Mesothelial cell of epicardium (in vitro differentiated cells): ENCODE measurements at regions not wholly inside any gene's neighbourhood (a gene's known extent, or its start where the extent isn't known, plus 50 kb on each side); places are given as distances from the start of the nearest gene placed in this dataset.
"Not testable (repeated sequence)": the region's sequence is repeated elsewhere in the genome, so short reads cannot be mapped to it uniquely, and the experiment has no call there.

Source experiments
- DNase-seq, 2 experiments: peaks; one replicate each; pipeline ENCODE4 v3.0.0; 2021; ENCODE audit warnings: low spot score in 2 of 2; ENCODE audit not compliant: unreplicated experiment in 2 of 2
- H3K27ac Mint-ChIP-seq: 2 replicates; pipeline ENCODE4 v1.8.0; 2021; ENCODE audit warnings: mixed read lengths
- H3K27me3 Mint-ChIP-seq: 2 replicates; pipeline ENCODE4 v1.8.0; 2021; ENCODE audit warnings: low read depth, mixed read lengths
- H3K36me3 Mint-ChIP-seq: 2 replicates; pipeline ENCODE4 v1.8.0; 2021; ENCODE audit warnings: mixed read lengths
- H3K4me1 Mint-ChIP-seq: 2 replicates; pipeline ENCODE4 v1.8.0; 2021; ENCODE audit warnings: mixed read lengths
- H3K4me3 Mint-ChIP-seq: 2 replicates; pipeline ENCODE4 v1.8.0; 2021; ENCODE audit warnings: mild to moderate bottlenecking, moderate library complexity, mixed read lengths
- H3K9me3 Mint-ChIP-seq: 2 replicates; pipeline ENCODE4 v1.8.0; 2021; ENCODE audit warnings: mixed read lengths
- CTCF ChIP-seq: fragments of 200-600 bp; sonication (generic); IDR thresholded peaks from one replicate; pipeline ENCODE4 v1.5.0; 2021; ENCODE audit warnings: antibody characterized with exemption; ENCODE audit not compliant: unreplicated experiment

- peak overlapping the region; percentile 50 for H3K27ac Mint-ChIP-seq
- H3K9me3 Mint-ChIP-seq = not testable (repeated sequence)
These were observed 109.5 kb downstream of the CRLF3 start for GRCh38 chr17:30714825-30715622.

GRCh38 chr17:30713805-30714204, 110.7 kb downstream of the CRLF3 start:
- H3K9me3 Mint-ChIP-seq, H3K4me3 Mint-ChIP-seq, H3K27me3 Mint-ChIP-seq, DNase-seq: not testable (repeated sequence)
- Mint-ChIP-seq H3K27ac (peak overlapping the region; percentile 31), H3K36me3 (peaks cover 12% of the 10 kb centered on the region), H3K4me1 (peaks cover 15% of the 10 kb centered on the region)

More at GRCh38 chr17:30714825-30715622, 109.5 kb downstream of the CRLF3 start:
- peak; percentile 46 for TF ChIP-seq CTCF
- not testable (repeated sequence) for H3K4me3 Mint-ChIP-seq, H3K27me3 Mint-ChIP-seq, DNase-seq
- peaks cover 12% of the 10 kb centered on the region for H3K36me3 Mint-ChIP-seq
- H3K4me1 Mint-ChIP-seq = peaks cover 15% of the 10 kb centered on the region

- not testable (repeated sequence) for DNase-seq, H3K36me3 Mint-ChIP-seq, H3K27me3 Mint-ChIP-seq, H3K27ac Mint-ChIP-seq, H3K4me3 Mint-ChIP-seq, H3K9me3 Mint-ChIP-seq
- H3K4me1 Mint-ChIP-seq = peaks cover 15% of the 10 kb centered on the region
These were observed 111.6 kb downstream of the CRLF3 start for GRCh38 chr17:30712859-30713258.

GRCh38 chr17:30711626-30712507, 112.6 kb downstream of the CRLF3 start:
- H3K9me3 Mint-ChIP-seq, H3K27me3 Mint-ChIP-seq, H3K36me3 Mint-ChIP-seq, DNase-seq: not testable (repeated sequence)
- H3K4me3 Mint-ChIP-seq = peak overlapping the region; percentile 87
- peak overlapping the region; percentile 92 for H3K27ac Mint-ChIP-seq
- peaks cover 21% of the 10 kb centered on the region for H3K4me1 Mint-ChIP-seq

GRCh38 chr17:30711176-30711575, 113.3 kb downstream of the CRLF3 start:
- H3K4me1 Mint-ChIP-seq = peaks cover 26% of the 10 kb centered on the region
- not testable (repeated sequence) for H3K36me3 Mint-ChIP-seq, H3K9me3 Mint-ChIP-seq, DNase-seq, H3K27me3 Mint-ChIP-seq
- peak overlapping the region; percentile 92 for H3K27ac Mint-ChIP-seq
- peak overlapping the region; percentile 87 for H3K4me3 Mint-ChIP-seq

GRCh38 chr17:30710276-30711088, 114.0 kb downstream of the CRLF3 start:
- Mint-ChIP-seq H3K27ac (peak overlapping the region; percentile 92), H3K4me1 (peaks cover 29% of the 10 kb centered on the region), H3K4me3 (peak overlapping the region; percentile 87)
- H3K27me3 Mint-ChIP-seq, H3K9me3 Mint-ChIP-seq, H3K36me3 Mint-ChIP-seq, DNase-seq: not testable (repeated sequence)

GRCh38 chr17:30709561-30710275, 114.8 kb downstream of the CRLF3 start:
- not testable (repeated sequence) for H3K36me3 Mint-ChIP-seq, H3K27me3 Mint-ChIP-seq, H3K9me3 Mint-ChIP-seq
- Mint-ChIP-seq H3K4me3 (peak overlapping the region; percentile 87), H3K27ac (peak overlapping the region; percentile 43), H3K4me1 (peaks cover 29% of the 10 kb centered on the region)
- peak in 1 of 2 experiments; percentile 53 for DNase-seq

GRCh38 chr17:30709096-30709495, 115.4 kb downstream of the CRLF3 start:
- not testable (repeated sequence) for H3K36me3 Mint-ChIP-seq, H3K27me3 Mint-ChIP-seq, H3K4me3 Mint-ChIP-seq, DNase-seq, H3K27ac Mint-ChIP-seq, H3K9me3 Mint-ChIP-seq
- peaks cover 29% of the 10 kb centered on the region for H3K4me1 Mint-ChIP-seq

GRCh38 chr17:30708241-30709078, 116.0 kb downstream of the CRLF3 start:
- DNase-seq = peak; percentile 83 to 91
- Mint-ChIP-seq H3K27ac (peak overlapping the region; percentile 98), H3K4me3 (peak overlapping the region; percentile 87), H3K4me1 (peaks cover 29% of the 10 kb centered on the region)
- not testable (repeated sequence) for H3K9me3 Mint-ChIP-seq, H3K36me3 Mint-ChIP-seq, H3K27me3 Mint-ChIP-seq

GRCh38 chr17:30707724-30708240, 116.7 kb downstream of the CRLF3 start:
- not testable (repeated sequence) for DNase-seq, H3K9me3 Mint-ChIP-seq, H3K36me3 Mint-ChIP-seq, H3K27me3 Mint-ChIP-seq
- H3K4me3 Mint-ChIP-seq = peak overlapping the region; percentile 87
- H3K27ac Mint-ChIP-seq = peak overlapping the region; percentile 98
- peaks cover 29% of the 10 kb centered on the region for H3K4me1 Mint-ChIP-seq
